Panc1 (cell line): ENCODE measurements at regions not wholly inside any gene's neighbourhood (a gene's known extent, or its start where the extent isn't known, plus 50 kb on each side); places are given as distances from the start of the nearest gene placed in this dataset.

Experiments used
- ATAC-seq: fragments of 200-7000 bp; cut with Tn5 transposase; 2 replicates; pipeline ENCODE4 v1.9.1; 2020; ENCODE audit warnings: mild to moderate bottlenecking, moderate library complexity
- BruUV-seq: library from RNA; stranded (reverse); fragments of 400-500 nt; replicated peaks from 2 replicates; lab custom pipeline; 2021; lab: Mats Ljungman, UMichigan
- CTCF ChIA-PET: fragments of 300-600 bp; sonication (Branson Sonifier 250); formaldehyde crosslinking; loops from one replicate; lab custom pipeline; 2022; ENCODE audit warnings: antibody characterized with exemption; lab: Charles Lee
- POLR2A ChIA-PET: fragments of 300-600 bp; sonication (Branson Sonifier 250); formaldehyde crosslinking; loops from one replicate; lab custom pipeline; 2022; ENCODE audit warnings: antibody characterized with exemption; lab: Charles Lee
- DNase-seq: peaks from one replicate; pipeline ENCODE4 v3.0.0-alpha.2; 2010; ENCODE audit warnings: low read depth, low spot score
- H3K27ac ChIP-seq: 2 replicates; pipeline ENCODE4 v1.5.1; 2011; ENCODE audit warnings: mild to moderate bottlenecking, low read length, inconsistent platforms
- H3K27me3 ChIP-seq: fragments of 200-500 bp; sonication (Bioruptor generic); 2 replicates; pipeline ENCODE4 v1.6.0; 2014; ENCODE audit warnings: low read length, inconsistent platforms; ENCODE audit not compliant: control insufficient read depth, insufficient read depth
- H3K36me3 ChIP-seq: fragments of 200-500 bp; sonication (Bioruptor generic); 2 replicates; pipeline ENCODE4 v1.5.1; 2014; ENCODE audit warnings: inconsistent platforms, mild to moderate bottlenecking, low read length, moderate library complexity; ENCODE audit not compliant: control insufficient read depth, insufficient read depth
- H3K4me1 ChIP-seq: 2 replicates; pipeline ENCODE4 v1.5.1; 2011; ENCODE audit warnings: inconsistent platforms, mild to moderate bottlenecking, low read length, moderate library complexity; ENCODE audit not compliant: control insufficient read depth, insufficient read depth
- H3K4me3 ChIP-seq, 2 experiments: 2 replicates each; pipeline ENCODE4 v1.5.1; 2011 to 2012; ENCODE audit warnings: low read depth in 2 of 2, low read length in 2 of 2, mild to moderate bottlenecking in 2 of 2, inconsistent platforms in 1 of 2, moderate library complexity in 1 of 2
- H3K9me3 ChIP-seq: fragments of 200-500 bp; sonication (Bioruptor generic); 2 replicates; pipeline ENCODE4 v1.5.1; 2014; ENCODE audit warnings: low read depth, mild to moderate bottlenecking, inconsistent platforms, low read length, moderate library complexity; ENCODE audit not compliant: control insufficient read depth, insufficient read depth
- POLR2AphosphoS5 ChIP-seq: IDR thresholded peaks from 2 replicates; pipeline ENCODE4 v1.6.1; 2012; ENCODE audit warnings: mild to moderate bottlenecking, low read depth, low read length, moderate library complexity
- SIN3A ChIP-seq: IDR thresholded peaks from 2 replicates; pipeline ENCODE4 v1.6.1; 2012; ENCODE audit warnings: low read depth, mild to moderate bottlenecking, low read length, moderate library complexity, borderline replicate concordance; ENCODE audit not compliant: insufficient read depth
- TCF7L2 ChIP-seq: IDR thresholded peaks from 2 replicates; pipeline ENCODE4 v1.6.1; 2011; ENCODE audit warnings: mild to moderate bottlenecking, low read depth, low read length, inconsistent platforms
- in situ Hi-C: cut with HindIII; loops from 2 replicates; pipeline ENCODE4 v1.10.0; 2016; ENCODE audit warnings: low sequenced_read_pairs, low pct_unique_long_range_greater_than_20kb
- intact Hi-C: fragments of 100-400 bp; cut with micrococcal nuclease; formaldehyde crosslinking; loops from one replicate; pipeline ENCODE4 v1.10.0; 2022; ENCODE audit not compliant: unreplicated experiment
- TF ChIP-seq, protein P1 (sequence below): fragments of 450-650 bp; IDR thresholded peaks from 2 replicates; pipeline ENCODE4 v1.5.1; 2017; ENCODE audit warnings: mild to moderate bottlenecking
- TF ChIP-seq, protein P2 (sequence below), 2 experiments: IDR thresholded peaks; 2 replicates each; pipeline ENCODE4 v1.6.1; 2011 to 2012; ENCODE audit warnings: low read depth in 2 of 2, control low read depth in 1 of 2, low read length in 1 of 2, mild to moderate bottlenecking in 1 of 2, moderate library complexity in 1 of 2; ENCODE audit not compliant: insufficient read depth in 1 of 2

DNA sequence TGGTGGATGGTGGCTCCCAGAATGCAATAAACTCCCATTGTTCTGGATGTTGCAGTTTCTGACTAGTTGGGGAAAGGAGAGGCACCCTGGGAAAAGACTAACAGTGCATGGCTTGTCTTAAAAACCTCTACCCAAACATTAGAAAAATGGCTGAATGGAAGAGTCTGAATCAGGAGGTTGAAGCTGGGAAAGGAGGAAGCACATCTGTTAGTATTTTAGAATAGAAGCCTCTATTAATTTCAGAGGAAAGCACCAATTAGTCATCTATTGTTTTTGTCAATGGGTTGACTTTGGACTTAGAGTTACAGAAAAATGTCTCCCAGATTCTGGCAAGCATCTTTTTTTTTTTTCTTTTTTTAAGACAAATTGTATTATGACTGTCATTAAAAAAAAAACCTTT is 56.1 kb upstream of the ELMO1 start:
- no TSS peak for BruUV-seq
- H3K4me3 ChIP-seq, result no peak overlapping the region
- DNase-seq (no peak), ATAC-seq (no peak)
- H3K9me3 ChIP-seq, result no peaks in the 10 kb centered on the region
- H3K27ac ChIP-seq, result no peak overlapping the region
- CTCF ChIA-PET, result interaction anchor here (0.7 kb wide), 1 partner anchor 297 kb away, joined by 4 read pairs; no protein-coding TSS in a partner anchor
- H3K4me1 ChIP-seq, result no peaks in the 10 kb centered on the region
- TF ChIP-seq TCF7L2 (no peak), SIN3A (no peak), POLR2AphosphoS5 (no peak)
- TF ChIP-seq, protein P1, sequence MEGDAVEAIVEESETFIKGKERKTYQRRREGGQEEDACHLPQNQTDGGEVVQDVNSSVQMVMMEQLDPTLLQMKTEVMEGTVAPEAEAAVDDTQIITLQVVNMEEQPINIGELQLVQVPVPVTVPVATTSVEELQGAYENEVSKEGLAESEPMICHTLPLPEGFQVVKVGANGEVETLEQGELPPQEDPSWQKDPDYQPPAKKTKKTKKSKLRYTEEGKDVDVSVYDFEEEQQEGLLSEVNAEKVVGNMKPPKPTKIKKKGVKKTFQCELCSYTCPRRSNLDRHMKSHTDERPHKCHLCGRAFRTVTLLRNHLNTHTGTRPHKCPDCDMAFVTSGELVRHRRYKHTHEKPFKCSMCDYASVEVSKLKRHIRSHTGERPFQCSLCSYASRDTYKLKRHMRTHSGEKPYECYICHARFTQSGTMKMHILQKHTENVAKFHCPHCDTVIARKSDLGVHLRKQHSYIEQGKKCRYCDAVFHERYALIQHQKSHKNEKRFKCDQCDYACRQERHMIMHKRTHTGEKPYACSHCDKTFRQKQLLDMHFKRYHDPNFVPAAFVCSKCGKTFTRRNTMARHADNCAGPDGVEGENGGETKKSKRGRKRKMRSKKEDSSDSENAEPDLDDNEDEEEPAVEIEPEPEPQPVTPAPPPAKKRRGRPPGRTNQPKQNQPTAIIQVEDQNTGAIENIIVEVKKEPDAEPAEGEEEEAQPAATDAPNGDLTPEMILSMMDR, result no peak
- TF ChIP-seq, protein P2, sequence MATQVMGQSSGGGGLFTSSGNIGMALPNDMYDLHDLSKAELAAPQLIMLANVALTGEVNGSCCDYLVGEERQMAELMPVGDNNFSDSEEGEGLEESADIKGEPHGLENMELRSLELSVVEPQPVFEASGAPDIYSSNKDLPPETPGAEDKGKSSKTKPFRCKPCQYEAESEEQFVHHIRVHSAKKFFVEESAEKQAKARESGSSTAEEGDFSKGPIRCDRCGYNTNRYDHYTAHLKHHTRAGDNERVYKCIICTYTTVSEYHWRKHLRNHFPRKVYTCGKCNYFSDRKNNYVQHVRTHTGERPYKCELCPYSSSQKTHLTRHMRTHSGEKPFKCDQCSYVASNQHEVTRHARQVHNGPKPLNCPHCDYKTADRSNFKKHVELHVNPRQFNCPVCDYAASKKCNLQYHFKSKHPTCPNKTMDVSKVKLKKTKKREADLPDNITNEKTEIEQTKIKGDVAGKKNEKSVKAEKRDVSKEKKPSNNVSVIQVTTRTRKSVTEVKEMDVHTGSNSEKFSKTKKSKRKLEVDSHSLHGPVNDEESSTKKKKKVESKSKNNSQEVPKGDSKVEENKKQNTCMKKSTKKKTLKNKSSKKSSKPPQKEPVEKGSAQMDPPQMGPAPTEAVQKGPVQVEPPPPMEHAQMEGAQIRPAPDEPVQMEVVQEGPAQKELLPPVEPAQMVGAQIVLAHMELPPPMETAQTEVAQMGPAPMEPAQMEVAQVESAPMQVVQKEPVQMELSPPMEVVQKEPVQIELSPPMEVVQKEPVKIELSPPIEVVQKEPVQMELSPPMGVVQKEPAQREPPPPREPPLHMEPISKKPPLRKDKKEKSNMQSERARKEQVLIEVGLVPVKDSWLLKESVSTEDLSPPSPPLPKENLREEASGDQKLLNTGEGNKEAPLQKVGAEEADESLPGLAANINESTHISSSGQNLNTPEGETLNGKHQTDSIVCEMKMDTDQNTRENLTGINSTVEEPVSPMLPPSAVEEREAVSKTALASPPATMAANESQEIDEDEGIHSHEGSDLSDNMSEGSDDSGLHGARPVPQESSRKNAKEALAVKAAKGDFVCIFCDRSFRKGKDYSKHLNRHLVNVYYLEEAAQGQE (IDR thresholded peaks at IDR 0.05; ENCODE audit: insufficient read depth in 1 of 2, low read depth in 2 of 2, low read length in 1 of 2), result no peak
- in situ Hi-C loops, result no loop called here
- POLR2A ChIA-PET, result no interaction called here
- H3K27me3 ChIP-seq, result peaks cover 2% of the 10 kb centered on the region
- H3K36me3 ChIP-seq, result no peaks in the 10 kb centered on the region
- intact Hi-C loops, result no loop called here

DNA sequence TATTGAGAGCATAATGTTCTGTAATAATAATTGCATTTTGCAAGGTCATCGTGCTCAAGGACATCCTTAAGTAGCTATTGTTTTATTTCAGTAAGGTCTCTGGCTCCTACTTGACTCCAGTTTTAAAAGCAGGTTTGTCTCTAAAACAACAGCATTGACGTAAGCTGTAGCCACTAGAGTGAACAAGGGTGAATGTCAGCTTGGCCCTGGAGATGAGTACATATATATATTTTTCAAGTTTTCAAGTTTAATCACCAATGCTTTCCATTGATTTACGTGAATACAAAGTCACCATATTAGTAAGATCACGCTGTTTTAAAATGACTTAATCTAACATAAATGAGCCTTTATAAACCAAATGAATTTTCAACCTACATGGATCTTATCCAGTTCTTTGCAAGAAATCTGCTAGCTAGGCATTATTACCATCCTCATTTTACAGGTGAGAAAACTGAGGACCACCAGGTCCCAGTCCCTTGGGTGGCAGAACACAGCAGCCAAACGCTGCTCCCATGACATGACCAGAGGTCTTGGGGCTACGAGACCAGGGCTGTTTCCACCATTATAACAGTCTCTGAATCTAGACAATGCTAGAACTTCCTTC is 57.2 kb upstream of the ELMO1 start:
- ChIA-PET POLR2A (interaction anchor here (0.6 kb wide), 1 partner anchor 10 kb away, joined by 3 read pairs; no protein-coding TSS in a partner anchor), CTCF (no interaction called here)
- DNase-seq (no peak), ATAC-seq (no peak)
- no TSS peak for BruUV-seq
- Histone ChIP-seq H3K4me3 (no peak overlapping the region), H3K9me3 (no peaks in the 10 kb centered on the region), H3K27ac (no peak overlapping the region), H3K36me3 (no peaks in the 10 kb centered on the region), H3K4me1 (no peaks in the 10 kb centered on the region), H3K27me3 (no peaks in the 10 kb centered on the region; the same call in none of the 2 replicates)
- intact Hi-C loops, result no loop called here
- in situ Hi-C loops, result no loop called here
- TF ChIP-seq TCF7L2, result no peak
- TF ChIP-seq SIN3A, result no peak
- TF ChIP-seq, protein P1, result no peak
- TF ChIP-seq, protein P2 (IDR thresholded peaks at IDR 0.05; ENCODE audit: insufficient read depth in 1 of 2, low read depth in 2 of 2, low read length in 1 of 2), result no peak
- TF ChIP-seq POLR2AphosphoS5, result no peak
